NCI-H82 treated with DMSO at 0.1 percent for 48 hours (cell line): ENCODE measurements at regions not wholly inside any gene's neighbourhood (a gene's known extent, or its start where the extent isn't known, plus 50 kb on each side); places are given as distances from the start of the nearest gene placed in this dataset.

Experiments used
- DNase-seq: peaks from one replicate; lab custom pipeline; 2025; ENCODE audit not compliant: unreplicated experiment; lab: John Stamatoyannopoulos, UW

DNA sequence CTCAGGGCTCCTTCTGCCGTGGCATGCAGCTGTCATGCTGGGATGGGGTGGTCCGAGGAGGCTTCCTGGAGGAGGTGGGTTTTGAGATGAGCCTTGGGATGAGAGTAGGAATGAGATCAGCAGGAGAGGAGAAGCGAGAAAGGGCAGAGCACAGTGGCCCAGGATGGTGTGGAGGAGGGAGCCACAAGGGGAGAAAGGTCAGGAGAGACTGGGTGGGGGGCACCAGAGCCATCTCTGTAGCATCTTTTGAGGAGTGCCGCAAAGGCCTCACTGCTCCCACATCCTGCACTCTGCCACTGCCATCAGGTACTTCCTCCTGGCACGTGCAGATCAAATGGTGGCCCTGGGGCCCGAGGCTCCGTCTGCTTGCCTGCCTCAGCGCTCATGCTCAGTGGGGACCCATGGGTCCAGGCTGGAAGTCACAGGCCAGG, 150.2 kb downstream of the MACROH2A1 start:
- no peak for DNase-seq

DNA sequence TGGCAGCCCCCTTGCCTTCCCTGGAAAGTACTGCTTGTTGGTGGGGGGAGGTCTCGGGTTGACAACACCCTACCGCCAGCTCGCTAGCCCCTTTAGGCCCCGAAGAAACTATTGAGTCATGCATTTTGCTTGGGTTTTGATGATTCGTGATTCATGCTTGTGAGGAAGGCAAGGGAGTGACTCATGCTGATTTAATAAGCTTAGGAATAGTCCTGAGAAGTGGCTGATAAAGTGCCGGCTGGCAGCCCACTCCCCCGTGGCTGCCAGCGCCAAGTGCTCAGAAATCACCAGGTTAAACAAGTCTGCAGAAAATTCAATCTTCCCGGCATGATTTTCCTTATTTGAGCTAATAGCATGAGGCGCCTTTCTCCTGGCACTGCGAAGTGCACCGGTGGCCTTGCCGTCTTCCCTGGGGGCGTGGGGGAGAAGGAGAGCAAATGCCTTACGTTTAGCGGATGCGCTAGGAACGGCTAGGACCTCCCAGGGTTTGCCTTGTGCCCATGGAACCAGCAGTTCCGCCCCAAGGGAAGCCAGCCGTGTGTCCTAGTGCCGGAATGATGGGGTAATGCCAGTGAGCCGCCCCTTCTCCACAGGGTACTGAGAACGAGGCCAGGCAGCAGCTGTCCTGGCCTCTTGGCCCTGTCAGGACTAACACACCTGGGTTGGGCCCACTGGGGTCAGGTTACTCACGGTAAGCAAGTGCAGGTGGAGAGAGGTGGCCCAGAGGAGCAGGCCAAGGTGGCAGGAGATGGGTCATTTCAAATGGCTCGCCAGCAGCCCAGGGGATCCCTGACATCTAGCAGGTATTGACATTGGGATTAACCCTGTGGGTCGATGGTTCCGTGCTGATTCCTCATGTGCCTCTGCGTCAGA, 151.9 kb downstream of the MACROH2A1 start:
- DNase-seq = no peak

DNA sequence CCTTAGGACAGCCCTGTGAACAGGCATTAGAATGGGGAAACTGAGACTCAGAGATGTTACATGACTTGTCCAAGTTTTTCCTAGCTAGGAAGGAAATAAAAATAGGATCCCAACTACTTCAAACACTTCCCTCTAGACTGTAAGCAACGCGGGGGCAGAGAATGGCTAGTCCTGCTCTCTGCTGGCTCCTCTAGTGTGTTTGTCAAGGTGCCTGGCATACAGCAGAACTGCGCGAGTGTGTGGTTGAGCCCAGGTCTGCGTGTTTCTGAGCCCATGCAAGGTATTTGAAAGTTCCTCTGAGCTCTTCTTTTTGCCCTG, 152.5 kb downstream of the MACROH2A1 start:
- DNase-seq = no peak

DNA sequence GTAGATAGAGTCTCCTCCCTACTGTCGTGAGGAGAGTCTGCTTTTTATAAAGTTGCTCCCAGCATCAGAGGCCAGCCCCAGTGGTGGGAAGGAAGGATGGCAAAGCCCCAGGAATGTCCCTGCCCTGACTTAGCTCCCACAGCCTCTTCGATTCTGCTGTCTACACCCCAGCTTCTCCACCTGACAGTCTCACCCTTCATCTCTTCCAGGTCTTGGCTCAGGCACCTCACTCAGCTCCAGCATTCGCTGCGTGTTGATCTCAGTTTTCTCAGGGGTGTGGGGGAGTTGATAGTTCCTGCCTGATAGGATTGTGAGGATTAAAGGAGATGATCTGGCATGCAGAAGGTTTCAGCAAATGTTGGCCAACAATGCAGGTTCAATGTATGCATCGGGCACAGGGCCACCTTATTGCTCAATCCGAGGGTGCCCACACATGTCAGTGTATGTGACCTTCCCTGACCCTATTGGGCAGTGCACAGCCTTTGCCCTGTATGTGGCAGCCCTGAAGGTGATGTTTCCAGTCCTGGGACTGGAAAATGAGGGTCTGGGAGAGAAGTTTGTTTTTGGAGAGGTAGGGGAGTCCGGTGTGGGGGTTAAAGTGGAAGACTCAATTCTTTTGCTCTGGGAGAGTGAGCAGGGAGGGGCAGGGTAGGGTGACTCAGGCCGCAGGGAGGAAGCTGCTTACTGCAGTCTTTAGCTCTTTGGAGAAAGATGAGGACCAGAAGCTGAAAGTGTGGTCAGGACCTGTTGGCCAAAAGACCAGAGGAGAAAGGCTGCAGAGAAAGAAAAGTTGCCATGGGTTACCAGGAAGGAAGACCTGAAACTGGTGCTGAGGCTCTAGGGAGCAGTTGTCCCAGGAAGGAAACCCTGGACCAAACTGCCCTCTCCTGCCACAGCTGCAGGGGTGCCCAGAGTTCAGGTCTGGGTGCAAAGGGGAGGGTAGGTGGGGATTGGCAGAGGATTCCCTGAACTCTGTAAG, 153.2 kb downstream of the MACROH2A1 start:
- peak; percentile 52 for DNase-seq

DNA sequence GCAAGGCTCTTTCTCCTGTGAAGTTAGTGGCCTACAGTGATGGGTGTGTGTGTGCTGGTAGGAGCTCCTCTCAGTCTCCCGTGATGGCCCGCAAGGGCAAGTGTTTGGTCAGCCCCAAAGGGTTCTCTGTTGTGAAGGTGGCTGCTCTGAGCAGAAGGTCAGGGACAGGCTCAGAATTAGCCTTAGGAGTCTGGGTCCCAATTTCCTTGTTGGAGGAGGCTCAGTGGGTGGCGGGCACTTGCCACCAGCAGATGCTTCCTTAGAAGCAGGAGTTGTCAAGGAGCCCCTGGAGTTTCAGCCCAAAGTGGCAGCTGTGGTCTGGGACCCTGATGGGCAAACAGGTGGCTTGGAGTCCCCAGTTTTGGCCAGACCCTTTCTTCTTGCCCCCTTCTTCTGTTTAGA, 154.4 kb downstream of the MACROH2A1 start:
- DNase-seq = no peak

DNA sequence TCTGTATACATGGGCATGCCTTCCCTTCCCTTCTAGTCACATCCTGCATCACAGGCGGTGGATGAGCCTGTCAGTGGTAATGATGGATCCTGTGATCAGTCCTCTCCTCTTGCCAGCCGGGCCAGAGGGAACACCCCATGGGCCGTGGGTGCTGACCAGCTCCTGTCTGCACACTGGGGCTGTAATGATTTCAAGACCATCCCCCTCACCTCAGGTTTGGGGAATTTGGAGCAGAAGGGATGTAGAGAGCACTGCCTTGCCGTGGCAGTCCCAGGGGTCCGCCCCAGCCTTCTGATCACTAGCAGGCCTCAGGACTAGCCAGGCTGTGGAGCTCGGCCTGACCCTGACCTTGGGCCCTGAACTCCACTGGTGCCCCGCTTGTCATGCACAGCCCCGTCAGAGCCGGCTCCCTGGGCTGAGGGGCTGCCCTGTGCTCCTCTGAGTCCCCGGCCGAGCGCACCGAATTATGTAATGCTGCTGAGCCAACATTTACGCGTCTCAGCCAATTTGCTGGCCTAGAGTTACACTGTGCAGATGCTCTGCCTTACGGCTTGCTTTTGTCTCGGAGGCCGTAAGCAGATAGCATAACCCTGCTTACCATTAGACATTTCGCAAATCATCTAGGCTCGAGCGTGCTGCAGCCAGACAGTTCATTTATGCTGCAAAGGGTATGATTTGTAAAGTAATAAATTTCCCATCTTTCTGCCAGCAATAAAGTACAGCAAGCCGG, 155.3 kb downstream of the MACROH2A1 start:
- DNase-seq = peak; percentile 15

DNA sequence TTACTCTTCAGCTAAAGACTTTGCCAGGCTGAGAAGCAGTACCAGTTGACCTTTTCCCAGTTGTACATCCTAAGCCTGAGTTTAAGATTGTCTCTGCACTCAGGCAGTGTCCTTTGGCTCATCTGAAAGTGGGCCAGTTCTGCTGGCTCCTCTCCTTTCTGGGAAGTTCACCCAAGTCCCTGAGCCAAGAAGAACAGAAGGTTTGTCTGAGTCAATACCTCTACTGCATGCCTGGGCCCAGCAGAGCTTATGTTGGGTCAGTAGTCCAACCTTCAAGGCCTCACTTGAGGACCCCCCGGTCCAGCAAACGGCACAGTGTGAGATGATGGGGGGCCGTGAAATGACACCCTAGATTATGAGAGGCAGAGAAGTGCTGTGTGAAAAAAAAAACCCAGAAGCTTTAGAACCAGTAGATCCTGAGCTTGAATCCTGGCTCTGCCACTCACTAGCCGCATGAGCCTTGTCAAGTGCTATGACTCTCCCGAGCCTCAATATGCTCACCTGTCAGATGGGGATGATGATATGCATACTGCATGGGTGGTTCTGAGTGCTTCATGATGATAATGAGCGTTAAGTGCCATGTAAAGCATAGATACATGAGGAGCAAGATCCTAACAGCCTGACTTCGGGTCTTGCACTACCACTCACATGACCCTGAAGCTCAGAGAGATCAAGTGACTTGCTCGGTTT, 156.0 kb downstream of the MACROH2A1 start:
- DNase-seq = no peak

DNA sequence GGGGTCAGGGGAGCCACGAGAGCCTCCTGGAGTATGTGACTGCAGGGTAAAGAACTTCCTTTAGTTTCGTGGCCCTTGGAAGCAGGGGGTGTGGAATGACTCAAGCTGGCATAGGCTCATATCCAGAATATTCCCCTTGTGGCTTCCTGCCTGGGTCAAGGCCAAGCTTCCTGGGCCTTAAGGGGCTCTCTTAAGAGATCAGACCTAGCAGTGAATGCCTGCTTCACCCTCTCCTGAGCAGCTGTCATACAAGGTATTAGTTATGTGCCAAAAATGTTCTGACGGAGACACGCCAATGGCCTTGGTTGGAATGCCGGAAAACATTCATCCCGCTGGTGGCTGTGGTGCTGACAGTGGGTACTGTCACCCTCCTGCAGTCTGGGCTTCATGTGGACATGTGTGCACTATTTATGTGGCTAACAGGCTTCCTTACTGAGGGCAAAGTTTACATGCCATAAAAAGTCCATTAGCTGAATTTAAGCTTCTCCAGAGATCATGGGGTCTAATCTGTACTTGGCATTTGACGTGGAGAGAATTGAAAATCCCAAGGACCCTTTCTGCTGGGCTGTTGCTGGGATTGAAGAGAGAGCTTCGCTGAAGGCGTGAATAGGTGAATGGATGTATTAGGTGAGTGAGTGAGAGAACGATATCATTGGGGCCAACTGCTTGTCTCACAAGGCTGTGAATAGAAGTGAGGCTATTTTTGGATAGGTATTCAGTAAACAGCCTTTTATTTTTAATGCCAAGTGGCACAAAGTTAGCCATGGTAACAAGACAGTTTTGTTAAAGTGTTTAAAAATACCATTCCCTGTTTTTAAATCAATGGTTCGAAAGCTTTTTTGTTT, 156.8 kb downstream of the MACROH2A1 start:
- peak; percentile 8 for DNase-seq

DNA sequence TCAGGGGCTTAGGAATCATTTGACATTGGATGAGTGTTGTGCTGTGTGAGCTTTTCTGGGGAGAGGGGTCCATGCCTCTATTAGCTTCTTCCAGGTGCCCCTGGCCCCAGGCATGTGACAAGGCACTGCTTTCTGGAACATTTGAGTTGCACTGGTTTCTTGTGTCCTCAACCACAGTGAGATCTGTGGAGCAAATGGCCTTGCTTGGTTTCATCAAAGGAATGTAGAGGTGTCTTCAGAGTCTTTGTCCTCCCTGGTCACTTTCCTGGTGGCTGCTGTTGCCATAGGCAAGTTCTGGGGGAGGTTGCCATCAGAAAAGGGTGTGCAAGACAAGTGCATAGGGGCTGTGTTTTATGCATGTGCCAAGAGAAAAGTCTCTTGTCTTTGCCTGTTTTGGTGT, 157.5 kb downstream of the MACROH2A1 start:
- no peak for DNase-seq

DNA sequence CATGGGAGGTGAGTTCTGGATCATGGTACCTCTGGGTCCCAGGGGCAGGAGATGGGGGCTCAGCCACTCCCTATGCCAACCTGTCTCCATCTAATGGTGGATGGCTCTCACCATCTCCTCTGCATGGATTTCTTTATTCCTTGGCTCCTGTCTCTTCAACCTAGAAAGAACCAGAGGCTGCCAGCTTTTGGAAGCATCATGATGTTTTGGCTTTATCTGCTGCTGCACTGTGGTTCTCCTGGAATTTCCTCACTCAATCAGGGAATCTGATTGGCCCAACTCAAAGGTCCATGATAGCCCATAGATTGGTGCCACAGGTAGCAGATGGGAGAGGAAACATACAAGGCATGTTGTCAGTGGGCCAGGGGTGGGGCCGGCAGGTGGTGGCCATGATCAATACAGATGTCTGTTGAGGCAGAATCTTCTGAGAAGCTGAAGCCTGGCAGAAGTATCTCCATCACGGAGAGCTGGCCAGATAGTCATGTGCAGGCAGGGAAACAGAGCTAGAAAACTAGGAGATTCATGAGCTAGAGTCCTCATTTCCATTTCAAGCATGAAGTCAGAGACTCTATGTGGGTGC, 158.2 kb downstream of the MACROH2A1 start:
- DNase-seq = no peak

DNA sequence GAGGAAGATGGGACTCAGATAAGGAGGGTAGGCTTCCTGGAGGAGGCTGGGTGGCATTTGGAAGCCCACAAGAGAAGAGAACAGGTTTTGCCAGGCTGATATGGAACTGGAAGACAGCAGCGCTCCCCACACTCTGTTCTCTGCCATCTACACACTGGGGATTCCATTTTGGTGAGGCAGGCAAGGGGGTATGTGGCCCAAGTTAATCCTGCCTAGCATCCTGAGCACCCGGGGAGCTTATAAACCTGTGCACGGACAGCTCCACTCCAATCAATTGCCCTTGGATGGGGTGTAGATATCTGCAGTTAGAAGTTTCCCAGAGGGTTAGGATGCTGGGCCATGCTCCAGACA, 158.8 kb downstream of the MACROH2A1 start:
- no peak for DNase-seq

DNA sequence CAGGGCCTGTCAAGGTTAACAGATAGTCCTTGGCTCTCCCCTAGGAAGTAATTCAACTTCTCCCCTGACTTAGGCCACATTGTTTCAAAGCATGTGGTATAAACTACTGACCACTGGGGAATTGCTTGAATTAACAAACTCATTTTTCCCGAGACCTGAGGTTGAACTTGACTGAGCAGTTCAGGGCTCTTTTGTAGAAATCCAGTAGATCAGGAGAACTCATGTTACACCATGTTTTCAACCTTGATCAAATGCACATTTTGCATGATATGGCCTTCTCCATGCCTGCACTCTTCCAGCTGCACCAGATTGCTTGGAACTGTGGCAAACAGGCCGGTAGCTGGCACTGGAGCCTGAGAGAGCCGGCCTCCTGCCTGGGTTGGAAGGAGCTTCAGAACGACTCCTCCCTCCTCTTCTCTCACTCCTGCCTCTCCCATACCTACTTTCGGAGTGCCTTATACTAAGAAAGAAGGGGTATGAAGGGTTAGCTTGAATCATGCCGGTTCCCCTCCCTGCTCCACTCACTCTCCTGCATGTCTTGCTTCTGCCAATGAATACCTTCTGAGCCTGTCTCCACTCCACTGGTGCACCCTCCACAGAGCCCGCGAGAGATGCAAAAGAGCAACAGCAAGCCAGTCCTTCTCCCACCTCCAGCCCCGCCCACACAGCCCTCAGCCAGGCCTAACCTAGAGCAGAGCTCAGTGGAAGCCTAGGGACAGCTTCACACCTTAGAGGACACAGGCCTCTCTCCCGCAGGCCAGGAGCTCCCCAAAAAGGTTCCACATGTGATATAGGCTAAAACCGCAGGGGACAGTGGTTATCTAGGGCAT, 159.4 kb downstream of the MACROH2A1 start:
- DNase-seq = no peak

DNA sequence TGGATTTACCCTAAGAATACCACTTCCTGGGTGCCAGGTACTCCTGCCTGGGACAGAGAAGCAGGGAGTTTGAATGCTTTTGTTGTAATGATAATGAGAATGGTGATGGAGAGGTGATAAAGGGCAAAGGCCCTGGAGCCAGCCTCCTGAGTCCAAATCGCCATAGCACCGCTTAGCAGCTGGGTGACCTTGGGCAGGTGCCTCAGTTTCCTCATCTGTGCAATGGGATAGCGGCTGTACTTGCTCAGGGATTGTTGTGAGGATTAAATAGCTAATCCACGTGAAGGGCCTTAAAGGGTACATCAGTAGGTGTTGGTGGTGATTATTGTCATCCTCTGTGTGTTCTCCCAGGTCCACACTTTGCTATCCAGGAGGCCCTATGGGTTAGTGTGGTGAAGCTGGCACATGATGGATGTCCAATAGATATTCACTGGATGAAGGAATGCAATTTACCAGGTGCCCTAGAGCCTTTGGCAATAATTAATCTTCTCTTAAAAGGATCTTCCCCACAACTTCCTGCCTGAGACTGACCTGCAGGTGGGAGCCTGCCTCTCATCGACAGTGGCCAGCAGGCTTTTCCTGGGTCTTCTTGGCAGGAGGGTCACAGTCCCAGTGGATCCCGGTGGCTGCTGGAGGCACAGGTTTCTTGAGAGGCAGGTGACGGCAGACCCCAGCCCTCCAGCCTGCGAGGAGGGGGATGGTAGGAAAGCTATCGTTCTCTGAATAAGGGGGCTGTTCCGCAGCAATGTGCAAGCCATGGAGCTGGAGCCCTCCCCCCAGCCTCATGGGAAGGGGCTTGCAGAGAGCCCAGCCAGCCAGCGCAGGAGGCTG, 160.2 kb downstream of the MACROH2A1 start:
- DNase-seq = no peak

DNA sequence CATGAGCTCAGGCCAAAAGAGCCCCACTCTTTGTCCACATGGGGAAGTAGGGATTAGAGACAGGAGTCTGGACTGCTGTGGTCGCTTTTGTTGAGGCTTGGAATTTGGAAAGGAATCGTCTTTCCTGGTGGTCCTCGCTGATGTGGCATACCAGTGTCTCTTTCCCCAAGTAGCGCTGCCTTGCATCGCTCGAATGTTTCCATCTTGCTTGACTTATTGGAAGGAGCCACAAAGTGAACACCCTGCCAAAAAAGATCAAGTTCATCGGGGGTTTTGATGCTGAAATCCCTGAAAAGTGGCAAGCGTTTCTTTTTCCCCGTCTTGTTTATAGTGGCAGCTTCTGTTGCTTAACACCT, 161.3 kb downstream of the MACROH2A1 start:
- no peak for DNase-seq

DNA sequence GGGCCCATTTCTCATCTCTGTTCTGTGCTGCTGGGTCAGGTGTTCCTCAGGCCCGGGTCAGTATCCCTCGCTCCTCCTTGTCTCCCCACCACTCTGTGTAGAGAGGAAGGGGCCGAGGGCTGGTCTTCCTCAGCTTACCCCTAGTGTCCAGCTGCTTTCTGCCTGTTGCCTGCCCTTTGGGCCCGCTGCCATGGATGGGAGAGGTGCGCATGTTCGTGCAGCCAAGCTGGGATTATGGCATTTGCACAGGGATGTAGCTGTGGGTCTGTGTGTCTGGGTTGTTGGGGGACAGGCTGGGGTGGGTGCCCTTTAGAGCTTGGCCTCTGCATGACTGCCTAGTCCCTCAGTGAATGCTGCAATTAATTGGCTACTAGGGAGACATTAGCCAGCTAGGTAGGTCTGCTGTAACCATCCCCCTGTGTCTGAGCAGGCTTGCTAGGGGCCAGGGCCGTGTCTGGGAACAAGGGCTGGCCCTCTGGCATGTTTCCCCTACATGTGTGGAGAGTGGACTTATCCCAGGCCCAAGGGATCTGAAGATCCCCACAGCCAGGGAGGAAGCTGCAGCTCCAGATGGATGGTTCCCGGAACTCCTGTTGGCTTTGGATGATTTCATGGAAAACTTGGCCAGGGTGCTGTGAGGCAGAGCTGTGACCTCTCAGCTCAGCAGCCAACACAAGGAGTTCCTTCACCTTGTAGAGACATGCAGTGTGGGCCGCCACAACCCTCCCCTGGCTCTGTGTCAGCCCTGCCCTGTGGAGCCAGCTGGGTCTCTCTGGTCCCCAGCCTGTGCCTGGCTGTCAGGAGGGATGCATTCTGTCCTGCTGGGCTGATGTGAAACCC, 161.9 kb downstream of the MACROH2A1 start:
- DNase-seq = no peak

DNA sequence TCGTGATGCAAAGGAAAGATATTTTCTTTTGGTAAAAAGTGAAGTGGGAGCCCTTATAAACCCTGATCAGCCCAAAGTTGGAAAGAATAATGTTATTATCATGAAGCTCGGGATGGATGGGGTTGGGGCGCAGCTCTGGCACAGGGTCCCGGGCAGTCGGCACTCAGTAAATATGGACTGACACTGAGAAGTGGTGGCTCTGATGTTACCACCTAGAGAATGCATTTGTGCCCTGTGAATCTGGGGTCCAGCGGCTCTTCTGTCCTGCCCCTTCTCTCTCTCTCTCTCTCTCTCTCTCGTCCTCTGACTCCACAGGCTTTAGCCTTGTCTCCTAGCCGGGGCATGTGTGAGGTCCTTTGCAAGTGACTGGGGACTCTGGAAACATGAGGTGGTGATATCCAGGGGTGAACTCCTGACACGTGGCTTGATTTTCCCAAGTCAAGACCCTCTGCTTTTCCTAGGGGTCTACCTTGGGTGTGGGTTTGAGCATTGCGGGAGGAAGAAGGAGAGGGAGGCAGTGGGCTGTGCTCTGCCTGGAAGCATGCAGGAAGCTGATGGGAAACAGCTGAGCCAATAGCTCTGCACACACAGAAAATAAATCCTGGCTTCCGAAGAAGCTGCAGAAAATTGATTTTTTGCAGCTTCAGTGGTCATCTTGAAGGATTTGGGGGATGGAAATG, 162.7 kb downstream of the MACROH2A1 start:
- no peak for DNase-seq
